ENCODE measurements at regions not wholly inside any gene's neighbourhood (a gene's known extent, or its start where the extent isn't known, plus 50 kb on each side); places are given as distances from the start of the nearest gene placed in this dataset.

DNA sequence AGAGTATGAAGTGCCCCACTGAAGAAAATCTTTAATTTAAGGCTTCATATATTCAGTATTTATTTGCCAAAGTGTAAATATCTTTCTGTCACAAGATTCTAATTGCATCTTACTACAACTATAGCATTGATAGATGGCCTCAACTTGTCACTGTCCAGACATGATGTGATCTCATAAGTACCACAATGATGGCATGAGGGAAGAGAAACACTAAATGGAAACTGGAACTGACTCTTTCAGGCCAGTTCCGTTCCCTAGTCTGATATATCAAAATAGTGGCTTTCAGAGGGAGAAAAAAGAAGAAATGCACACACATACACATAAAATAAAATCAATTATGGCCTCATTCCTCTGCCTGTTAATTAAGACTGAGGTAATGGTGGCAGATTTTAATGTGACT is 615.7 kb downstream of the TBL1XR1 start:
- TF ChIP-seq, protein P1, sequence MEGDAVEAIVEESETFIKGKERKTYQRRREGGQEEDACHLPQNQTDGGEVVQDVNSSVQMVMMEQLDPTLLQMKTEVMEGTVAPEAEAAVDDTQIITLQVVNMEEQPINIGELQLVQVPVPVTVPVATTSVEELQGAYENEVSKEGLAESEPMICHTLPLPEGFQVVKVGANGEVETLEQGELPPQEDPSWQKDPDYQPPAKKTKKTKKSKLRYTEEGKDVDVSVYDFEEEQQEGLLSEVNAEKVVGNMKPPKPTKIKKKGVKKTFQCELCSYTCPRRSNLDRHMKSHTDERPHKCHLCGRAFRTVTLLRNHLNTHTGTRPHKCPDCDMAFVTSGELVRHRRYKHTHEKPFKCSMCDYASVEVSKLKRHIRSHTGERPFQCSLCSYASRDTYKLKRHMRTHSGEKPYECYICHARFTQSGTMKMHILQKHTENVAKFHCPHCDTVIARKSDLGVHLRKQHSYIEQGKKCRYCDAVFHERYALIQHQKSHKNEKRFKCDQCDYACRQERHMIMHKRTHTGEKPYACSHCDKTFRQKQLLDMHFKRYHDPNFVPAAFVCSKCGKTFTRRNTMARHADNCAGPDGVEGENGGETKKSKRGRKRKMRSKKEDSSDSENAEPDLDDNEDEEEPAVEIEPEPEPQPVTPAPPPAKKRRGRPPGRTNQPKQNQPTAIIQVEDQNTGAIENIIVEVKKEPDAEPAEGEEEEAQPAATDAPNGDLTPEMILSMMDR (IDR thresholded peaks at IDR 0.05) = no peak
- no peak for TF ChIP-seq POLR2A (IDR thresholded peaks at IDR 0.05)
